Heart right ventricle (tissue), 16 donors: ENCODE measurements at regions not wholly inside any gene's neighbourhood (a gene's known extent, or its start where the extent isn't known, plus 50 kb on each side); places are given as distances from the start of the nearest gene placed in this dataset.

ENCODE experiments used
- ATAC-seq, 8 donors: fragments of 200-7000 bp; cut with Tn5 transposase; one replicate each; pipeline ENCODE4 v1.9.1; 2020; ENCODE audit warnings: mild to moderate bottlenecking in 8 of 8, moderate library complexity in 8 of 8, moderate number of reproducible peaks in 1 of 8
- DNase-seq, 2 donors: peaks; one replicate each; pipeline ENCODE4 v3.0.0-alpha.2; 2020
- H3K27ac ChIP-seq, 10 donors: fragments of 200-600 bp; sonication (generic) in 2 of 10; one replicate each; pipeline versions ENCODE4 v1.5.0 to v1.8.0; 2020 to 2022; ENCODE audit warnings: mild to moderate bottlenecking in 3 of 10
- H3K27me3 ChIP-seq, 7 donors: fragments of 200-600 bp; one replicate each; pipeline ENCODE4 v1.8.0; 2021 to 2022; ENCODE audit warnings: mild to moderate bottlenecking in 2 of 7
- H3K36me3 ChIP-seq, 9 donors: fragments of 200-600 bp; sonication (generic) in 1 of 9; one replicate each; pipeline versions ENCODE4 v1.5.0 to v1.8.0; 2020 to 2022; ENCODE audit warnings: mild to moderate bottlenecking in 2 of 9
- H3K4me1 ChIP-seq, 9 donors: fragments of 200-600 bp; sonication (generic) in 1 of 9; one replicate each; pipeline versions ENCODE4 v1.5.0 to v1.8.0; 2020 to 2022; ENCODE audit warnings: mild to moderate bottlenecking in 4 of 9
- H3K4me3 ChIP-seq, 10 donors: fragments of 200-600 bp; sonication (generic) in 2 of 10; one replicate each; pipeline versions ENCODE4 v1.5.0 to v1.8.0; 2020 to 2022; ENCODE audit warnings: mild to moderate bottlenecking in 7 of 10, moderate library complexity in 2 of 10
- H3K9me3 ChIP-seq, 11 donors: fragments of 200-600 bp in 10 of 11; sonication (generic) in 2 of 11; one replicate each; pipeline versions ENCODE4 v1.5.0 to v1.8.0; 2013 to 2022; ENCODE audit warnings: mild to moderate bottlenecking in 2 of 11, control low read depth in 1 of 11, moderate library complexity in 1 of 11
- CTCF ChIP-seq, 9 donors: fragments of 200-600 bp; sonication (generic) in 2 of 9; IDR thresholded peaks; one replicate each; pipeline versions ENCODE4 v1.5.0 to v1.8.0; 2021 to 2022; ENCODE audit warnings: antibody characterized with exemption in 9 of 9, mild to moderate bottlenecking in 5 of 9, moderate library complexity in 1 of 9
- WGBS, 2 donors: extraction: QIAGEN DNeasy Blood & Tissue Kit; methylation state at CpG; one replicate each; pipeline ENCODE4 v1.1.7; 2013; ENCODE audit warnings: inconsistent platforms in 1 of 2; 5-methylcytosine and 5-hydroxymethylcytosine counted together
- intact Hi-C, 10 donors: fragments of 100-400 bp; cut with DNase I; formaldehyde crosslinking; loops; one replicate each; pipeline versions ENCODE4 v1.11.1 to v1.14.2; 2022
- donor health status: Arrhythmogenic right ventricular cardiomyopathy.
- donor health status: ischemic (EF 13 %, LVEDD 7.1; RV severe dilation, severe dysfunction).
- donor health status: healthy with polysubstance abuse.
- donor health status: DM: no; HTN: yes; CAD: no.
- donor health status: DM: no; HTN: no; CAD: no.
- donor health status: ischemic (EF 25% LVEDD 6.9; RV normal size, moderate dysfunction).
- donor health status: ischemic (EF 25% LVEDD 5.7; RV mildly dilated, moderate dysfunction).
- donor health status: healthy.
- donor health status: DM: yes; HTN: yes; CAD: no.
- donor health status: Ischemic cardiomyopathy.
- donor health status: ischemic (EF 35%, LVEDD 5.7; RV mildly dilated, moderate dysfunction).
- donor health status: nonischemic (EF 11% LVEDD 7.7; RV severe dilation, severe dysfunction).
- donor health status: DM: yes; HTN: yes; CAD: no.
- donor health status: PGD.
- donor health status: ischemic (EF 29% LVEDD 5.4; RV normal size, mild dysfunction).
- donor health status: nonischemic (EF 23%, LVEDD 6.1; RV moderate dilation, normal function).

- peak overlapping the region in 1 of 10 donors; percentile 70 for H3K27ac ChIP-seq
- H3K9me3 ChIP-seq = peaks cover 0 to 10% (median 0%) of the 10 kb centered on the region in 11 donors
- H3K36me3 ChIP-seq = no peaks in the 10 kb centered on the region
- WGBS, 2 donors = 43 to 45% methylated on average over 1 of the region's 1 CpG
- no peak for TF ChIP-seq CTCF (IDR thresholded peaks at IDR 0.05)
- DNase-seq = no peak
- no peaks in the 10 kb centered on the region for H3K4me1 ChIP-seq
- H3K27me3 ChIP-seq = no peaks in the 10 kb centered on the region
- no peak for ATAC-seq
- H3K4me3 ChIP-seq = no peak overlapping the region
- intact Hi-C loops = no loop called here
Measured at GRCh38 chr16:6827931-6828330, 504.7 kb upstream of the RBFOX1 start.

- Histone ChIP-seq H3K27ac (peak overlapping the region in 1 of 10 donors; percentile 70), H3K4me1 (no peaks in the 10 kb centered on the region), H3K27me3 (no peaks in the 10 kb centered on the region), H3K9me3 (peaks cover 0 to 10% (median 0%) of the 10 kb centered on the region in 11 donors), H3K4me3 (no peak overlapping the region), H3K36me3 (no peaks in the 10 kb centered on the region)
- no peak for TF ChIP-seq CTCF (IDR thresholded peaks at IDR 0.05)
- intact Hi-C loops = no loop called here
- ATAC-seq = peak in 6 of 8 donors; percentile 31 to 59 (median 43)
- WGBS, 2 donors = 6 to 14% methylated on average over 4 of the region's 4 CpGs
- peak in 1 of 2 donors; percentile 7 for DNase-seq
Measured at GRCh38 chr16:6827267-6827666, 505.4 kb upstream of the RBFOX1 start.

DNA sequence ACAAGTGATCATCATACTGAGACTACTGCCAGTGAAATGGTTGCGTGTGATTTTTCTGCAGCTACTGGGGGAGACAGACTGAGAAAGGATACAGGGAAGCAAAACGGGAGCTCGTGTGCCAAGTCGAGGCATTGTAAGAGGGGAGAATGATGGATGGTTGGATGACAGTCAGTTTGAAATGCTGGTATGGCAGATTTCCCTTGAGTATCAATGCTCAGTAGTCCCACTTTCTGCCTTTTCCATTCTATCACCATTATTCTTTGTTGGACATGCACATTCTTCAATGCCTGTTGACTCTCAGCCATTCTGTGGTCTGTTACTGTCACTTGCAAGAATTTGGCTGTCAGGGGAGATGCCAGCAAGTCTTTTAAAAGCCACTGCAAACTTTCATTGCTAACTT is 510.6 kb upstream of the RBFOX1 start:
- no peak for DNase-seq
- no peak for ATAC-seq
- intact Hi-C loops = no loop called here
- WGBS, 2 donors = 60 to 69% methylated on average over 4 of the region's 4 CpGs
- TF ChIP-seq CTCF (IDR thresholded peaks at IDR 0.05) = no peak
- Histone ChIP-seq H3K27me3 (no peaks in the 10 kb centered on the region), H3K36me3 (no peaks in the 10 kb centered on the region), H3K27ac (no peak overlapping the region), H3K4me1 (no peaks in the 10 kb centered on the region), H3K9me3 (peaks cover 0 to 6% (median 0%) of the 10 kb centered on the region in 11 donors), H3K4me3 (no peak overlapping the region)

- Histone ChIP-seq H3K9me3 (peaks cover 0 to 8% (median 0%) of the 10 kb centered on the region in 11 donors), H3K27me3 (no peaks in the 10 kb centered on the region), H3K4me1 (no peaks in the 10 kb centered on the region), H3K27ac (no peak overlapping the region), H3K36me3 (no peaks in the 10 kb centered on the region), H3K4me3 (no peak overlapping the region)
- intact Hi-C loops = no loop called here
- DNase-seq = no peak
- WGBS, 2 donors = 64 to 74% methylated on average over 3 of the region's 3 CpGs
- no peak for ATAC-seq
- no peak for TF ChIP-seq CTCF (IDR thresholded peaks at IDR 0.05)
Measured at GRCh38 chr16:6804461-6804860, 528.2 kb upstream of the RBFOX1 start.
